HL-60/S4 treated with retinoic acid at 250 ng/mL for 4 days and 3 days (cell line): ENCODE measurements at regions not wholly inside any gene's neighbourhood (a gene's known extent, or its start where the extent isn't known, plus 50 kb on each side); places are given as distances from the start of the nearest gene placed in this dataset.
"Not testable (repeated sequence)": the region's sequence is repeated elsewhere in the genome, so short reads cannot be mapped to it uniquely, and the experiment has no call there.

Source experiments
- in situ Hi-C: fragments of 300-500 bp; cut with MboI; formaldehyde crosslinking; loops from 2 replicates; pipeline ENCODE4 v1.7.0; 2022; ENCODE audit warnings: low sequenced_read_pairs

DNA sequence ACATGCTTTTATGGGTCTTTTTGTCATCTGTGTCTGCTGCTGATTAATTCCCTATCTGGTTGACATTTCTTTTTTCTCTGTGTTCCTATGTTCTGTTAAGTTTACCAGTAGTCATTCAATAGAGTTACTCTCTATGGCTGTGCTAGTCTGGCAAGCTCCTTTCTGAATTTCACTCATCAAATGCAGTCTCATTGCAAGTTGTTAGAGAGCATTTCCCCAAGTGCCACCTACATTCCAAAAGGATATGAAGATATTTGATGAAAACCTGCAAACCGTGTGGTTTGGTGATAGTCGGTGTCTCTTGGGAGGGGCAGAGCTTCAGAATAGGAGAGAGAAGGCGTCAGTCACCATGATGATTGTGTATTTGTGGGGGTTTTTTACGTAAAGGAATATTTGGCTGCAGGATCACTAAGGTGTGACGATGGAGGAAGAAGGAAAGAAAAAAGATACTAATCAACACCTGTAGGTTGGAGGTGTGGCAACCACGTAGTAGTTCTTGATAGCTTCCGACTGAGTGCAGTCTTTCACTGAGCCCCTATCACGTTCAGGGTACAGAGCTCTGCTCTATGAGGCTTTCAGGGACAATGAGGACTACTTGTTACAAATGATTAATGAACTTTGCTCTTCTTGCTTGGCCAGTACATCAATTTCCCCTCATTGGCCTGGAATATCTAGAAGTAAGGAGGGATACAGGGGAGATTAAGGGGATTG, 73.1 kb upstream of the TNFAIP3 start:
- in situ Hi-C loops: no loop called here

DNA sequence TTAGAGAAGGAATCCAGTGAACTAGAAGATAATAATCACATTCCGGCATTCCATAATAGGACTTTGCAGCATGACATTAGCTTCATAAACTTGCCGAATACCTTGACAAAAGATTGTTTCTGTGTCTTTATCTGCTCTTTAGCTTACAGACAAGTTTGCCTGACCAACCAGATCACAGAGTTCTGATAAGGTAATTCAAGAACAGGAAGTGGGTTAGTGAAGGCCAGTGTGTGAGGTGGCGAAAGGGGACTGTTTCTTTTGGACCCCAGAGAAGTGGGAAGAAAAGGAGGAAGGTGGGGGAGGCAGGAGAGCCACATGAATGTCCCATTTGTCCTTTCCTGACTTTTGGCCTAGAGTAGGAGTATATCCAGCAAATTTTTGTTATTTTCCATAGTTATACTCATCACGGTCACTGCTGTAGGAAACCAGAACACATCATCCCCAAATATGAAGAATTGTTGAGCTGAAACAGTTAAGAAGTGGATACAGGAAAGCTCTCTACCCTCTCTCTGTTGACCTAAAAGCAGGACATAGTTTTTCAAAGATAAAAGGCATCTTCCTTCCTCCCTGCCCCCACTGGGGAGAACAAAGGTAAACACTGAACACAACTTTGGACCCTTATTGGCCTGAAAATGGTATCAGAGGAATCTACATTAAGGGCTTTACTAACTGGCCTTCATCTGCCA, 72.4 kb upstream of the TNFAIP3 start:
- in situ Hi-C loops: no loop called here

DNA sequence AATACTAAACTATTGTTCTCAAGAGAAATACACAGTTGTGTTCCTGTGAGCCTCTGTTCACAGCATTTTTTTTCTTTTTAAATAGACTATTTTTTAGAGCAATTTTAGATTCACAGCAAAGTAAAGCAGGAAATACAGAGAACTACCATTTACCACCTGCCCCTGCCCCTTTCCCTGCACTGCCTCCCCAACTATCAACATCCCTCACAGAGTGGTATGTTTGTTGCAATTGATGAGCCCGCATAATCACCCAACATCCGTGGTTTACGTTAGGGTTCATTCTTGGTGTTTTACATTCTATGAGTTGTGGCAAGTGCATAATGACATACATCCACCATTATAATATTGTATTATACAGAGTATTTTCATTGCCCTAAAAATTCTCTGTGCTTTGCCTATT, 71.6 kb upstream of the TNFAIP3 start:
- in situ Hi-C loops: no loop called here

DNA sequence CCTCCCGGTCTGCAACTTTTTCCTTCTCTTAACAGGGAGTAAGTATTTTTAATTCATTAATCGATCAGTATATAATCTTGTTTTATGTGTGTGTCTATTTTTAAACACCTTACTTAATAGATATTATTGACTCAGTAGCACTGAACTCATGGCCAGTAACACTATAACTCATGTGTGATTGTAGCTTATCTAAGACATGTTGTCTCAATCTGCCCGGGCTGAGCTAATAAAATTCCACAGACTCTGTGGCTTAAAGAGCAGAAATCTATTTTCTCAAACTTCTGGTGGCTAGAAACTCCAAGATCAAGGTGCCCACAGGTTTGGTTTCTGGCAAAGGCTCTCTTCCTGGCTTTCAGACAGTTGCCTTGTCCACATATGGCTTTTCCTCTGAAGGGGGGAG, 68.8 kb upstream of the TNFAIP3 start:
- in situ Hi-C loops: no loop called here

DNA sequence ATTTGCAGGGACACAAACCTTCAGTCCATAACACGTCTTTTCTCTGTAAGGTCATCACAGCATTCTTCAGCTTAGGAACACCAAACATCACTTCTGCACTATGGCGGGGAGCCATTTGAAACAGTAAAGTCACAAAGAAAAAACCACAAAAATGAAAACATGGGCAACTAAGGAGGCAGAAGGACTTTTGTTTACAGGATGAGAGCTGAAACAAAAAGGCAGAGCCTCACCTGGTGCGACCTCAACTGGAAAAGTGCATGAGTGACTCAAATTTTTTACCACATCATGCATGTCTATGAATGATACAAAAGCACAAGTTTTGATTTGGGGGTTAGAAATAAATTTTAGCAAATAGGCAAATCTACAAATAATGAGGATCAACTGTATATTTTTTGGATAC, 68.2 kb upstream of the TNFAIP3 start:
- in situ Hi-C loops: no loop called here

DNA sequence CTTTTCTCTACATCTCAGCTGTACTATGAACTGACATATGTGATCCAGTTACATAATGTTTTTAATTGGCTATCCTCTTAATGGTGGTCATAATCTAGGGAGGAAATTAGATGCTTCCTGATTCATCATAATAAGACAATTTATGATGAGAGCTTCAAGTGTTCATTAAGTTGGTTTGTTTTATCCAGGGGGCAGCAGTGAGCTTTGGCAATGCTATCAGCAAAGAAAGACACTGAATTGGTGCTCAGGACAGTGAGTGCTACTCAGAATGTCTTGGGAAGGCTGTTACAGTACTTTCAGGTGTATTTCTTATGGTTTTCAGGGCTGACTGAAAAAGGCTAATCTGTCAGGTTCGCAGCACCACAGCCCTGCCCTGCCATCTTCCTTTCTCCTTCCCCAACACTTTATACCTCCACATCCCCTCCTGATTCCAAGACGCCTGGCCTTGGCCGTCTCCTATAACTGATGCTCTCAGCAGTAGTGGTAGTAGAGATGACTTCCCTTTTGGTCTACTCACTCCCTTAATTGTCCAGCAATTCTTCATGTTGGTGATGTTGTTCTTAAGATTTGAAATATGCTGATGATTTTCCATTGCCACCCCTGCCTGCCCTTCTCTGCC, 67.0 kb upstream of the TNFAIP3 start:
- in situ Hi-C loops: no loop called here

DNA sequence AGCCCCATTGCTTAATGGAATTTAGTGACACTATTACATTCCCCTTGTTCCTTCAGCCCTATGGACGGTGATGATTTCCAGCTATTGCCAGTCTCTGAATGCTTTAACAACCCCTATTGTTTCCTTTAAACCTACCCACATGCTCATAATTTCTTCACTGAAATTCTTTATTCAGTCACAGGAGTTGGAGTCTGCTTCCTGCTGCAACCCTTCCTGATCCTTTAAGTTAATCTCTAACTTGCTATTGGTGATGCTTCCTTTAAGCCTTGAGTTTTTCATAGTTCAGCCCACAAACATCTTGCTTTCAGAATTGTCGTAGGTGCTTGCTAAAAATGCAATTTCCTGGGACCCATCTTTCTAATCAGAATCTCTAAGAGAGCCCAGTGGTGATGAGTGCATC, 66.3 kb upstream of the TNFAIP3 start:
- in situ Hi-C loops: no loop called here

DNA sequence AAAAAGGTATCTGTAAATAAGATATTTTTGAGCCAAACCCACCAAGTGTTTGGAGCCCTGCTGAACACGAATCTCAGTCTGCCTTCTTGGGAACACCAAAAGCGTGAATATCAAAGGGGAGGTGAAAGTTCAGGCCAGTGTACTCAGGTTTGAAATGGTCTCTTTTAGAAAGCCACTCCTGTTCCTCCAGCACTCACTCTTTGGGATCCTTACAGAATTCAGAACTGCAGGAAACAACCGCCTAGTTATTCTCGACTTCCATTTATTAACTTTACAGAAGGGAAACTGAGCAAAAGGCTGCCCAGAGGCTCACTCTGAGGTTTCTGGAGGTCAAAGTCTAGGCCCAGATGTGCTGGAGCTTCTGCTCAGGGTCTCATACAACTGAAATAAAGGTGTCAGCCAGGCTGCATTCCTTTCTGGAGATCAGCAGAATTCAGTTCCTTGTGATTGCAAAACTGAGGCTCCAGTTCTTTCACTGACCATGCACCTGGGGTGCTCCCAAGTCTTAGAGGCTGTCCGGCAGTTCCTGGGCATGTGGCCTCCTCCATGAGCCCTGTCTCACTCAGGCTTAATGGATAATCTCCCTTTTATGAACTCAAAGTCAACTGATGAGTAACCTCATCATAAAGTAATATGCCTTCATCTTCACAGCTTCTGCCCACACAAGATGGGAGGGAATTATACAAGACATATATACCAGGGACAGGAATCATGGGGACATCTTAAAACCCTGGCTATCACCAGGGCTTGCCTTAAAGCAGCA, 65.5 kb upstream of the TNFAIP3 start:
- in situ Hi-C loops: no loop called here

DNA sequence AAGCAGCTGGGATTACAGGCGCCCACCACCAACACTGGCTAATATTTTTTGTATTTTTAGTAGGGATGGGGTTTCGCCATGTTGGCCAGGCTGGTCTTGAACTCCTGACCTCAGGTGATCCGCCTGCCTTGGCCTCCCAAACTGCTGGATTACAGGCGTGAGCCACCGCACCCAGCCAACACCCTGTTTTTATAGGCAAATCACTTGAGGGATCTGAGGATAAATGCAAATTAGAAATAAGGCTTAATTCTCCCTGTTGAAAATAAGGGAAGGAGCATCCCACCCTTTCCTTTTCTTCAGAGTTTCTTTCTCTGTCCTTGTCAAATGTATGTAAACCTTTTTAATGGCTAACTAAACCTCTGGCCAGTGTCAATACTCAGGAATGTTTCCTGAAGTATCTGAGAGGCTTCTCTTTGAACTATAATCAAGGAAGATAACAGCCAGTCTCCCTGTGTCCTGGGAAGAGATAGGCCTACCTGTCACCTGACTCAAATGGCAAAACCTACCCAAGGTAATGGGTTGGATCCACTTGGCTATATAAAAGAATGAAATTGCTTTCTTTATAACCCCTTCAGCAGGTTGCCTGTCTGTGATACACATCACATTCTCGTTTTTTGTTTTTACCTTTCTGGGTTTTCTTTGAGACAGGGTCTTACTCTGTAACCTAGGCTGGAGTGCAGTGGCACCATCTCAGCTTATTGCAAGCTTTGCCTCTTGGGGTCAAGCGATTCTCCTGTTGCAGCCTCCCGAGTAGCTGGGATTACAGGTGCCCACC, 64.5 kb upstream of the TNFAIP3 start:
- in situ Hi-C loops: no loop called here

DNA sequence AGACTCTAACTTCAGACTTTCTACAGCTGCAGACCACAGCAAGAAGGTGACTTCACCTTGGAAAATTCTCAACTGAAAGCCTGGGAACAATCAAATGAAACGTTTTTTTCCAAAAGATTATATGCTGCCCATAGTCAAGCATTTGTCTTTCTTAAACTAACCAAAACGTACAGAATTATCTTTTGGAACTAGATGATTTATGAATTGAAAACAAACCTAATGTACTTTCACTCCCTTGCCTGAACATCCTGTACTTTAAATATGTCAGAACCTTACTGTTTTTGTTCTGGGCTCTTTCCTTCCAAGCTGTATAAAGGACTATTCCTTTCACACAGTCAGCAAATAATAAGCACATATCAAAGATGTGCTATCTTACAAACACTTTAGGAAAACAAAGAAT, 62.4 kb upstream of the TNFAIP3 start:
- in situ Hi-C loops: no loop called here

DNA sequence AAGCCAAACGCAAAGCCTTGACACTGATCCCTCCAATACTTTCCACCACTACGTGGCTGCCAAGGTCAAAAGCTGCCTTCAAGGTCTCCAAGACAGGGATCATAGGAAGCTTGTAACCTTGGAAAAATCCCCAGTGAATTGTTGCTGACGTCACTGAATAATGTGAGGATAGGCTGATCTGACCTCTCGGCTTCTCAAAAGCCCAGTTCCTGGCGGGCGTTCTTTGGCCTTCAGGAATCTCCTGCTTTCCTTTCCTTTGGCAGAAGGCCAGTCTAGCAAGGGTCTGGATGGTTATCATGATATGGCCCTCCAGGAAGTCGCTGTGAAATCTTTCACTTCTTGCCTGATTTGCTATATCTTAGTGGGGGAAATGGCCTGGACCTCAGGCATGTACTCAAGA, 61.4 kb upstream of the TNFAIP3 start:
- in situ Hi-C loops: no loop called here

DNA sequence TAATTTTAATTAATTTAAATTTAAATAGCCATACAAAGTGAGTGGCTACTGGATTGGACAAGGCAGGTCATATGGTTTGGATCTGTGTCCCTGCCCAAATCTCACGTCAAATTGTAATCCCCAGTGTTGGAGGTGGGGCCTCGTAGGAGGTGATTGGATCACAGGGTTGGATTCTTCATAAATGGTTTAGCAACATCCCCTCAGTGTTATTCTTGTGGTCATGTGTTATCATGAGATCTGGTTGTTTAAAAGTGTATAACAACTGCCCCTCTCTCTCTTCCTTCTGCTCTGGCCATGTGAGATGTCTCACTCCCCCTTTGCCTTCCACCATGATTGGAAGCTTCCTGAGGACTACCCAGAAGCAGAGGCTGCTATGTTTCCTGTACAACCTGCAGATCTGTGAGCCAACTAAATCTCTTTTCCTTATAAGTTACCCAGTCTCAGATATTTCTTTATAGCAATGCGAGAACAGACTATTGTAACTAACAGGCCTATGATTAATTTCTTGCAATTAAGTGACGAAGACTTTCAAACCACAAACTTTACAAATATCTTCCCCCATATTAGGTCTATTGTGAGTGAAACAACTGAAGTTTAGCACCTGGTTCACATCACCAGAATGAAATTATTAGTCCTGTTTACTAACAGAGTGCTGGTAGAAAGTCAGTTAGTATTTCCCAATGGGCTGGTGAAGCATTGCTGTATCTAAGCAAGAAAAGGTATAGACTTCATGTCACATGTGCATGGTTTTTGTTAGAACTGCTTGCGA, 60.0 kb upstream of the TNFAIP3 start:
- in situ Hi-C loops: no loop called here

DNA sequence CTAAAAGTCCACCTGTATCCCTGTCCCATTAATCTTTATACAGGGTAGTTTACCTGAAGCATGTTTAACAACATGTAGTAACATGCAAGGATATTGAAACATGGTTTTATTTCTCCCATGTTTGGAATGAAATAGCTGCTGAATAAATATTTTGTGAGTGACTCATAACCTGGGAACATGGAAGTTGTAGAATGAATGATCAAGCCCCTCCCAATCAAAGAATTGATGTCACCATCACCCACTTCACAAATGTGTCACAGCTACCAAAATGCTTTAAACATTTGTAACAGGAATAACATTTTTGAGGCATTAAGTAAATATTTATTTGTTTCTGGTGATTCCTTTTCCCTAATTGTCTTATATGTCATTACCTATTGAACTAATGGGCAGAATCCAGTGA, 58.9 kb upstream of the TNFAIP3 start:
- in situ Hi-C loops: no loop called here

DNA sequence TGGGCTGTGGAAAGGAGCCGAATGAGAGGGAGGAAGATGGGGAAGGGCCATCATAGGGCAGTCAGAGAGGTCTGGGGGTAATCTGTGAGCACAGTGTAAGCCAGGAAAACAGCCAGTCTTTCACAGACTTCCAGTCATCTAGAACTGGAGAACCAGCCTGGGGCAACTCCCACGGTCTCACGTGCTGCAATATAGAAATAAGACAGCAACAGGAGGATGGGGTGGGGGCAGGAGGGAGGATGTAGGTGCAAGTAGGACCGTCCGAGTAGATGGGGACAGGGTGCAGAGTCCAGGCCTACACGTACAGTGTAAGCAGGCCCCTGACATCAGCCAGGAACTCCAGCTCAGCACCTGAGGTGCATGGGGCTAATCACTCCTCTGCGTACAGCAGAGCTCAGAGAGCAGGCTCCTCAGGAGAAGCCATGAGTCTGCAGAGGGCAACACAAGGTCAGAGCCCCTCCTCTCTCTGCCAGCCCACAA, 58.2 kb upstream of the TNFAIP3 start:
- in situ Hi-C loops: no loop called here

DNA sequence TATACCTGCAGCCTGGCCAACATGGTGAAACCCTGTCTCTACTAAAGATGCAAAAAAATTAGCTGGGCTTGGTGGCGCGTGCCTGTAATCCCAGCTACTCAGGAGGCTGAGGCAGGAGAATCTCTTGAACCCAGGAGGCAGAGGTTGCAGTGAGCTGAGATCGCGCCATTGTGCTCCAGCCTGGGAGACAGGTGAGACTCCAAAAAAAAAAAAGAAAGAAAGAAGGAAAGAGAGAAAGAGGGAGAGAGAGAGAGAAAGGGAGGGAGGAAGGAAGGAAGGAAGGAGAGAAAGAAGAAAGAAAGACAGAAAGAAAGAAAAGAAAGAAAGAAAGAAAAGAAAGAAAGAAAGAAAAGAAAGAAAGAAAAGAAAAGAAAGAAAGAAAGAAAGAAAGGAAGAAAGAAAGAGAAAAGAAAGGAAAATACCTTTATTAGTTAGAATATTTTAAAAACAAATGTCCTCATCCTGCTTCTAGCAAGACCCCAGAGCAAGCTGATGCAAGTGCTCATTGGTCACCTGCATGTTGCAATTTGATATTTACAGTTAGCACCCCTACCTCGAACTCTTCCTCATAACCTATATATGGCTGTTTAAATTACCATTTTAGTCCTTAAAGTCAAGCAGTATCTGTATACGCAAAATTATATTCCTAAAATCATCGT, 57.0 kb upstream of the TNFAIP3 start:
- in situ Hi-C loops: not testable (repeated sequence)

DNA sequence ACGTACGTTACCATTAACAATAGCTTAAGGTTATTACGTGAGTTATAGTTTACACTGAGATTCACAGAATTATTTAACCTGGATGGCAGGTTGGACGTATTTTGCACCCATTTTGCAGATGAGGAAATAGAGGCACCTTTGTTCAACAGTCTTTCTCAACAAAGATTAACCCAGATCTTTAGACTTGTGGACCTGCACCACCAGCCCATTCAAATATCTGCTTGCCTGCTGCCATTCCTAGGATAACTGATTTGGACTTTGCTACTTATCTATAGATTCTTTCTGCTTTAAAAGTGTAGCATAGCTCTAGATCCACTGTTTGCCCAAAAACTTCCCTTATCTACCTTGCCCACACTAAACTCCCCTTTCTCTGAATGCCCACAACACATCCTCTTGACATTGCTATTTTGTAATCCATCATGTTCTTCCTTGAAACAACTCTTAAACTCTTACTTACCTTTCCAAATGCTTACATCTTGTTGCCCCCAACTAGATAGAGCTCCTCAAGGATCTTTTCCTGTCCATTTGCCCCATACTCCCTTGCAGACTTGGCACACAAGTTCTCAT, 56.4 kb upstream of the TNFAIP3 start:
- in situ Hi-C loops: no loop called here

DNA sequence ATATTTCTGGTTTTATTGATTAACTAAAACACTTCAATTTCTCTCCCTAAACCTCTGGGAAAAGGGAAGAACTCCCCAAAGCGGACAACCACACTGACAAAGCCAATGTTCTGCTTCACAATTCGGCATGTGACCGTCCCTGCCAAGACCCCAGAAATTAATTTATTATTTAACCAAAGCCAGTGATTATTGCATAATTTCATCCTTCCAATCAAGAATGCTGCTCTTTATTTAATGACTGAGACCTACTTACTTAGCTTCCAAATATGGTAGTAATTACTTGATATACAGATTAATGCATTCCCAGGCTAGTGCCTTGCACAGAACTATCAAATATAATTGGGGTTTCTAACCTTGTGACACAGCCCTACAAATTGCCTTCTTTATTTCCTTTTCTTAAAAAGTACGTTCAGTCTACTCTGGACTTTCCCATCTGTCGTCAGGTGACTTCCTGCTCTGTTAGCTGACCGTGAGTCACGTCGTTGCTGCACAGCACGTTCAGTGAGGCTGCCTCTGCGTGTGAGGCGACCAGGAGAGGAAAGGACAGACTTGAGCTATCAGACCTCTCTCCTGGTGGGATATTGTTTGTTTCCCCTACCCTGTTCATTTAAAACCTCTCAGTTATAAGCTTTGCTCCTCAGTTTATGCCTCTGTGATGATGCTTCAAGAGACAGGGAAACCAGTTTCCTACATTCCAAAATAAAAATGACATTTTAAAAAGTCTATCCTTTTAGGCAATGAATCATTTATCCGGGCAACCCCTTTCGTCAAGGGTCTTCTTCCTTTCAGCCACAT, 55.7 kb upstream of the TNFAIP3 start:
- in situ Hi-C loops: no loop called here

DNA sequence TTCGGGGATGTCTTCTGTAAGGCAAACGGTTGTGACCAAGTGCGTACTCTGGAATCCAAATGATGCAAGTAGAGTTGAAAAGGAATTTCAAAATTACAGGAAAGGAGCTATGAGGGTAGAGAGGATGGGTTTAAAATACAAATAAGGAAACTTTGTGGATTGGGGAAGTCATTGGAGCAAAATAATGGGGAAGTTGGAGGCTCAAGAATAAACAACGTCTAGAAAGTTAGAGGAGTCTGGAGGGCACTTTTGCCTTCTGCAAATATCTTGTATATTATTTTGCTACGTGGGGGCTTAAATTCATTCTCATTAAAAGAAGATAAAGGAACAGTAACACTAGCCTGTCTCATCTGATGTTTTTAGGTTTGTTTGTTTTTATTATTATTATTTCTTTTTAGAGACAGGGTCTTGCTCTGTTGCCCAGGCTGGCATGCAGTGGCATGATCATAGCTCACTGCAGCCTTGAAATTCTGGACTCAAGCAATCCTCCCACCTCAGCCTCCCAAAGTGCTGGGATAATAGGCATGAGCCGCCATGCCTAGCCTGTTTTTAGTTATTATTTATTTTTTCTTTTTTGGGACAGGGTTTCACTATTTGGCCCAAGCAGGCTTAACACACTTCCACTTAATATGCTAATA, 55.0 kb upstream of the TNFAIP3 start:
- in situ Hi-C loops: no loop called here
